HG02642 (cell line): ENCODE measurements at regions not wholly inside any gene's neighbourhood (a gene's known extent, or its start where the extent isn't known, plus 50 kb on each side); places are given as distances from the start of the nearest gene placed in this dataset.
A peak's percentile ranks its signal among the peaks of the same experiment; 100 is the strongest.
"Not testable (repeated sequence)": the region's sequence is repeated elsewhere in the genome, so short reads cannot be mapped to it uniquely, and the experiment has no call there.

Experiments used
- ATAC-seq: cut with Tn5 transposase; IDR thresholded peaks from one replicate; pipeline ENCODE4 v1.9.1; 2021; ENCODE audit warnings: mild to moderate bottlenecking; ENCODE audit not compliant: unreplicated experiment, poor library complexity

DNA sequence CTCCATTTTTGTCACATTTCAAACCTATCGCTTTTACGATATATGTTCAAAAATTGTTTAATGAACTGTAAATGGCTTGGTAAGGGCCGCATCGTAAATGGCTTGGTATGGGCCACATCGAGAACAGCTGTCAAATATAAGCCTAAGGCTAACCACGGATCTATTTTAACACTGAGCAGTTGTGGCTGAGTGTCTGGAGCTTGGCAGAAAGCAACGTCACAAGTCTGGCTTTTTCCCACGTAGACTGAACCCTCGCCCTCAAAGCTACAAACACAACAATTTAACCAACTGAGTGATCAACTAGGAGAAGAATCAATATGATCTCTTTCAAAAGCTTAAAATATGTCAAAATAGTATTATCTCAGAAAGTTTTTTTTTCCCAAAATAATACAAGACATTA is 71.4 kb upstream of the PRSS16 start:
- ATAC-seq, result no peak

DNA sequence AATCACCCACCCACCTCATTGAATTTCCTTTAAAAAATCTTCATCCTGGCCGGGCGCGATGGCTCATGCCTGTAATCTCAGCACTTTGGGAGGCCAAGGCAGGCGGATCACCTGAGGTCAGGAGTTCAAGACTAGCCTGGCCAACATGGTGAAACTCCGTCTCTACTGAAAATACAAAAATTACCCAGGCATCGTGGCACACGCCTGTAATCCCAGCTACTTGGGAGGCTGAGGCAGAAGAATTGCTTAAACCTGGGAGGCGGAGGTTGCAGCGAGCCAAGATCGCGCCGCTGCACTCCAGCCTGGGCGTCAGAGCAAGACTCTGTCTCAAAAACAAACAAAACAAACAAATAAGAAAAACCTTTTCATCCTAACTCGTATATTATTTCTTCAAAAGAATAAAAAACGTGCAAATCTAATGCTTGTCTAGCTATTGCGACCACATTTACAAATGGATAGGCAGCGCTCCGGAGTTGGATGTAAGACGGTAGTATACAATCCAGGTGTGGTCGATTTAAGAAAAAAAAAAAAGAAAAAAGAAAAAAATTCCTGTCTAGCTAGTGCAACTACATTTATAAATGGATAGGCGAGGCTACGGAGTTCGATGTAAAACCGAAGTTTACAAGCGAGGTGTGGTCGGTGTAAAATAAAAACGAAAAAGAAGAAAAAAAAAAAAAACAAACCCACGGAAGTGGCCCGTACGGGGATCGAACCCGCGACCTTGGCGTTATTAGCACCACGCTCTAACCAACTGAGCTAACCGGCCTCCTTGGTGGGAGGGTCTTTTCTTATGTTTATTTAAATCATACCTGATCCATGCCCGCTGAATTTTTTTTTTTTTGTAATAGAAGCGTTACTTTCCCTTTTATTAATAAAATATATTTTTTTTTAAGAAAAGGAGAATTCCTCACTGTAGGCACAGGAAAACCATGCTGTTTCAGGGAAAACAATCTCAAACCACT is 70.7 kb upstream of the PRSS16 start:
- peak; percentile 38 for ATAC-seq

- ATAC-seq, result peak; percentile 67
Observed at GRCh38 chr6:27177485-27178406, 69.8 kb upstream of the PRSS16 start.

GRCh38 chr6:27178407-27178730 is 69.1 kb upstream of the PRSS16 start:
- no peak for ATAC-seq

- no peak for ATAC-seq
Observed at GRCh38 chr6:27178860-27179259, 68.6 kb upstream of the PRSS16 start.

- no peak for ATAC-seq
Observed at GRCh38 chr6:27183060-27183832, 64.3 kb upstream of the PRSS16 start.

DNA sequence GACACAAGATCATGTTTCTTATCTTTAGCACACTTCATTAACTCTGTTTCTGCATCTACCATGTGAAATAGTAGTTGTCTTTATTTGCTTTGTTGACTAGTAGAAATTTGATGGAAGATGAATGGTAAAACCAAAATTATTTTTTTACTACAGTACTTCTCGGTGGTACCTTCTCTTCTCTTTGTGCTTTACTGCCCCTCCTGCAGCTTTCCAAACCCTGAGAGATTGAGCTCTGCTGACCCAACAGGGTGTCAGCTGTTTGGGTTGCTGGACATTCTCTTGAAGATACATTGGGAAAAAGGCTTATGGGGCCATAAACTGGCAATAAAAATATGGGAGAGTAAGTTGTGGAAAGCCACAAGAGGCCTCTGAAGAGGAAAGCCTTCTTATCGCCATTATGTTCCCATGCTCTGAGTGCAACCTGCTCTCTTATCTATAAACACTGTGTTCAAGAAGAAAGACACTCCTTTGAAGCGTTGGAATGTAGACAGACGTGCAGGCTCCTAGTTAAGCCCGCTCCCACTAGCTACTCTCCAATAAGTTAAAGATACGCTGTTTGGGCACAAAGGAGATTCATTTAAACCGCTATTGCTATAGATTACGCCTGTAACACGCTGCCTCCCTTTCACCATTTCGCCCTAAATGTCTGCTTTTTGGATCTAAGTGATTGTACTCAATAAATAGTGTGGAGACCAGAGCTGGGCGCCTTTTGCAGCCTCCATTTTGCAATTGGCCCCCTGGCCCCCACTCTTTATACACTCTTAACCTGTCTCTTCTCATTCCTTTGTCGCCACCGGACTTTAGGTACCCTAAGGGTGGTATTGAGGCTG is 60.1 kb upstream of the PRSS16 start:
- ATAC-seq, result no peak

- ATAC-seq, result peak; percentile 78
Observed at GRCh38 chr6:27188061-27188884, 59.2 kb upstream of the PRSS16 start.

DNA sequence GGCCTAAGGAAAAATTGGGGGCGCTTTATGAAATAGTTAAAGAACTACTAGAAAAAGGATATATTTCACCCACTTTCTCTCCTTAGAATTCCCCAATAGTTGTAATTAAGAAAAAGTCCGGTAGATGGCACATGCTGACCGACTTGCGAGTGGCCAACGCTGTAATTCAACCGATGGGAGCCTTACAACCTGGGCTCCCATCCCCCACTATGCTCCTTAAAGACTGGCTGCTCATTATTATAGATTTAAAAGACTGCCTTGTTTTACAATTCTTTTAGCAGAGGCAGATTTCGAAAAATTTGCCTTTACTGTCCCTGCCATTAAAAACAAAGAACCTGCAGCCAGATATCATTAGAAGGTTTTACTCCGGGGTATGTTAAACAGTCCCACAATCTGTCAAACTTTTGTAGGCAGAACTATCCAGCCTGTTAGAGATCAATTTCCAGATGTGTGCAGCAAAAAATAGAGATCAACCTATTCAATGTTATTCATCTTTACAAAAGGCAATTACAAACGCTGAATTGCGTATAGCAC is 58.5 kb upstream of the PRSS16 start:
- ATAC-seq, result peak; percentile 79

DNA sequence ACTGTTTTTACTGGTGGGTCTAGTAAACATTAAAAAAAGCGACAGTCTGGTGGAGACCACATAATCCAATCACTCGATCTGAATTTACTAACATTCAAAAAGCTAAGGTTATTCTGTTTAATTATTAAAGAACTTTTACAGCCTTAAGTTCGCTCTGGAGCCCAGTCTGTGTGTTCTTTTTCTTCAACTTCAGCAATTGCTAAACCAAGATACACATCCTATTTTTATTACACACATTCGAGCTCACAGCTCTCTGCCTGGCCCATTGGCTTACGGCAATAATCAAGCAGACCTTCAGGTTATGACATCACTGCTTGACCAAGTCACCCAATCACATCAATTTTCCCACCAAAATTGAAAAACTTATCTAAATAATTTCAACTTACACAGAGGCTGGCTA is 57.4 kb upstream of the PRSS16 start:
- no peak for ATAC-seq

GRCh38 chr6:27194453-27194852 is 53.0 kb upstream of the PRSS16 start:
- ATAC-seq, result not testable (repeated sequence)

GRCh38 chr6:27195547-27195946 is 52.0 kb upstream of the PRSS16 start:
- not testable (repeated sequence) for ATAC-seq
